Sigmoid colon (tissue), 6 donors: ENCODE measurements at regions not wholly inside any gene's neighbourhood (a gene's known extent, or its start where the extent isn't known, plus 50 kb on each side); places are given as distances from the start of the nearest gene placed in this dataset.

Experiments used
- DNase-seq: peaks from one replicate; pipeline ENCODE4 v3.0.0-alpha.2; 2019
- H3K27ac ChIP-seq, 4 donors: fragments of 200-600 bp; sonication (generic); one replicate each; pipeline ENCODE4 v1.5.1; 2016 to 2019; ENCODE audit warnings: mild to moderate bottlenecking in 1 of 4
- H3K27me3 ChIP-seq, 3 donors: fragments of 200-600 bp; sonication (generic); one replicate each; pipeline ENCODE4 v1.5.1; 2019; ENCODE audit warnings: mild to moderate bottlenecking in 1 of 3
- H3K36me3 ChIP-seq, 4 donors: fragments of 200-600 bp; sonication (generic); one replicate each; pipeline ENCODE4 v1.5.1; 2016 to 2019
- H3K4me1 ChIP-seq, 4 donors: fragments of 200-600 bp; sonication (generic); one replicate each; pipeline ENCODE4 v1.5.1; 2017 to 2019
- H3K4me3 ChIP-seq, 4 donors: fragments of 200-600 bp; sonication (generic); one replicate each; pipeline ENCODE4 v1.5.1; 2017 to 2019; ENCODE audit warnings: mild to moderate bottlenecking in 2 of 4, moderate library complexity in 1 of 4
- H3K9me3 ChIP-seq, 4 donors: fragments of 200-600 bp in 3 of 4; sonication (generic) in 3 of 4; one replicate each; pipeline versions ENCODE4 v1.5.1 to v1.6.1; 2013 to 2019
- EP300 ChIP-seq, 4 donors: sonication (generic); formaldehyde crosslinking; IDR thresholded peaks; one replicate each; pipeline ENCODE4 v1.6.1; 2017; ENCODE audit warnings: antibody characterized with exemption in 4 of 4
- POLR2A ChIP-seq, 2 donors: fragments of 450-650 bp; IDR thresholded peaks; one replicate each; pipeline ENCODE4 v1.6.1; 2016; ENCODE audit warnings: antibody characterized with exemption in 2 of 2, mild to moderate bottlenecking in 2 of 2, moderate library complexity in 2 of 2
- POLR2AphosphoS5 ChIP-seq, 4 donors: sonication (generic); formaldehyde crosslinking; IDR thresholded peaks; one replicate each; pipeline ENCODE4 v1.6.1; 2017; ENCODE audit warnings: antibody characterized with exemption in 4 of 4
- WGBS, 2 donors: extraction: QIAGEN DNeasy Blood & Tissue Kit; methylation state at CpG; one replicate each; pipeline ENCODE4 v1.1.7; 2013; 5-methylcytosine and 5-hydroxymethylcytosine counted together
- intact Hi-C: fragments of 100-400 bp; cut with DNase I; formaldehyde crosslinking; loops from one replicate; pipeline ENCODE4 v1.15.1; 2023
- TF ChIP-seq, protein P1 (sequence below), 4 experiments: fragments of 450-650 bp in 3 of 4; fragments of 200-600 bp in 1 of 4; IDR thresholded peaks; one replicate each; pipeline ENCODE4 v1.5.1; 2016 to 2019; ENCODE audit warnings: antibody characterized with exemption in 4 of 4, mild to moderate bottlenecking in 3 of 4, moderate library complexity in 2 of 4
- donor health status: healthy with polysubstance abuse.
- donor health status: healthy.

DNA sequence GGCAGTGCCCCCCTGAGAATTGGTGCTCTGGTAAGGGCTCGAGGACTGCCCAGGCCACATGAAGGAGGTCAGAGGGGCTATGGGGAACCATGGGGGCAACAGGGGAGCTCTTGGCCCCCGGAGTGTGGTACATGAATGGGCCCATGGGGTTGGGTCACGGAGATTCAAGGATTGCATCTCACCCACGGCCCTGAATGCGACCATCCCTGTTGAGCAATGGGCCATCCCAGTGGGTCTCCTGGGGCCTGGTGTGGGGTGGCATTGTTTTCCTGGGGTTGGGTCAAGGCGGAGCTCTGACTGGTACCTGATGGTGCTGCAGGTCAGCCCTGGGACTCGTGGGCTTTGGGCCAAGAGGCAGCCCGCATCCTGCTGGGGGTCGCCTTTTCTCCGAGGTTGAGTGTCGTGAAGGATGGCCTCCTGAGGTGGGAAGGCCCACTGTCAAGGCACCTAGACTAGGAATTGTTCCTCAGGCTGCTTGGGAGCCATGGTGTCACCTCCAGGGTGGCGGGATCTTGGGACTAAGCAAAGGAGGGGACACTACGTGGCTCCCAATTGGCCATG is 198.3 kb downstream of the UBE3A start:
- Histone ChIP-seq H3K27me3 (no peaks in the 10 kb centered on the region), H3K36me3 (no peaks in the 10 kb centered on the region), H3K9me3 (peaks cover 0 to 18% (median under 1%) of the 10 kb centered on the region in 4 donors), H3K27ac (no peak overlapping the region), H3K4me1 (no peaks in the 10 kb centered on the region), H3K4me3 (no peak overlapping the region)
- 80 to 81% methylated on average over 13 of the region's 13 CpGs for WGBS, 2 donors
- peak; percentile 58 for DNase-seq
- TF ChIP-seq, protein P1, sequence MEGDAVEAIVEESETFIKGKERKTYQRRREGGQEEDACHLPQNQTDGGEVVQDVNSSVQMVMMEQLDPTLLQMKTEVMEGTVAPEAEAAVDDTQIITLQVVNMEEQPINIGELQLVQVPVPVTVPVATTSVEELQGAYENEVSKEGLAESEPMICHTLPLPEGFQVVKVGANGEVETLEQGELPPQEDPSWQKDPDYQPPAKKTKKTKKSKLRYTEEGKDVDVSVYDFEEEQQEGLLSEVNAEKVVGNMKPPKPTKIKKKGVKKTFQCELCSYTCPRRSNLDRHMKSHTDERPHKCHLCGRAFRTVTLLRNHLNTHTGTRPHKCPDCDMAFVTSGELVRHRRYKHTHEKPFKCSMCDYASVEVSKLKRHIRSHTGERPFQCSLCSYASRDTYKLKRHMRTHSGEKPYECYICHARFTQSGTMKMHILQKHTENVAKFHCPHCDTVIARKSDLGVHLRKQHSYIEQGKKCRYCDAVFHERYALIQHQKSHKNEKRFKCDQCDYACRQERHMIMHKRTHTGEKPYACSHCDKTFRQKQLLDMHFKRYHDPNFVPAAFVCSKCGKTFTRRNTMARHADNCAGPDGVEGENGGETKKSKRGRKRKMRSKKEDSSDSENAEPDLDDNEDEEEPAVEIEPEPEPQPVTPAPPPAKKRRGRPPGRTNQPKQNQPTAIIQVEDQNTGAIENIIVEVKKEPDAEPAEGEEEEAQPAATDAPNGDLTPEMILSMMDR (IDR thresholded peaks at IDR 0.05) = no peak
- TF ChIP-seq POLR2A (IDR thresholded peaks at IDR 0.05) (no peak), EP300 (IDR thresholded peaks at IDR 0.05) (no peak), POLR2AphosphoS5 (IDR thresholded peaks at IDR 0.05) (no peak)
- intact Hi-C loops = no loop called here

DNA sequence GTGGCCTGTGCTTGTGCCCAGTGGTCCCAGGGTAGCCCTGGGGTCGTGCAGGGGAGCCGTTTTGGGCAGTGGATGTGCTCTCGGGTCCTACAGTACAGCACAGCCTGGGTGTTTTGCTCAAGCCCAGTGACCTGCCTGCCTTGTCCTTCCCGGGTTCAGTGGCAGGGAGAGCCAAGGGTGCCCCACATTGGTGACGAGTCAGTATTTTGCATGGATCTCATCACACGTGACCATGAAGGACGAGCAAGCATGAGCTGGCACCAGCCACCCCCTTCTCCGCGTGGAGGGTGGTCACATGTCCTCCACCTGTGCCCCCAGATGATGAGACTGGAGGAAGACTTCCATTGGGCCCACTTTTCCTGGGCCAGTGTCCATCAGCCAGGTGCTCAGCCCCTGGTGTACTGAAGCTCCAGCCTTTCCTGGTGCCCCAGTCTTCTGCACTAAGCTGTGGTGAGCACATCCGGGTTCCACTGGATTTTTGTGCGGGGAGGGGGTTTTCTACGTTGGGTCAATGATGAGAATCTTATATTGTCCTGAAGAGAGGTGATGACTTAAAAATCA is 197.5 kb downstream of the UBE3A start:
- Histone ChIP-seq H3K36me3 (no peaks in the 10 kb centered on the region), H3K9me3 (peaks cover 0 to 23% (median 3%) of the 10 kb centered on the region in 4 donors), H3K27me3 (no peaks in the 10 kb centered on the region), H3K4me1 (no peaks in the 10 kb centered on the region), H3K27ac (no peak overlapping the region), H3K4me3 (no peak overlapping the region)
- WGBS, 2 donors = 82% methylated on average over 12 of the region's 12 CpGs
- intact Hi-C loops = no loop called here
- no peak for DNase-seq
- no peak for TF ChIP-seq EP300 (IDR thresholded peaks at IDR 0.05)
- TF ChIP-seq POLR2A (IDR thresholded peaks at IDR 0.05) = no peak
- TF ChIP-seq, protein P1 (IDR thresholded peaks at IDR 0.05) = no peak
- TF ChIP-seq POLR2AphosphoS5 (IDR thresholded peaks at IDR 0.05) = no peak

DNA sequence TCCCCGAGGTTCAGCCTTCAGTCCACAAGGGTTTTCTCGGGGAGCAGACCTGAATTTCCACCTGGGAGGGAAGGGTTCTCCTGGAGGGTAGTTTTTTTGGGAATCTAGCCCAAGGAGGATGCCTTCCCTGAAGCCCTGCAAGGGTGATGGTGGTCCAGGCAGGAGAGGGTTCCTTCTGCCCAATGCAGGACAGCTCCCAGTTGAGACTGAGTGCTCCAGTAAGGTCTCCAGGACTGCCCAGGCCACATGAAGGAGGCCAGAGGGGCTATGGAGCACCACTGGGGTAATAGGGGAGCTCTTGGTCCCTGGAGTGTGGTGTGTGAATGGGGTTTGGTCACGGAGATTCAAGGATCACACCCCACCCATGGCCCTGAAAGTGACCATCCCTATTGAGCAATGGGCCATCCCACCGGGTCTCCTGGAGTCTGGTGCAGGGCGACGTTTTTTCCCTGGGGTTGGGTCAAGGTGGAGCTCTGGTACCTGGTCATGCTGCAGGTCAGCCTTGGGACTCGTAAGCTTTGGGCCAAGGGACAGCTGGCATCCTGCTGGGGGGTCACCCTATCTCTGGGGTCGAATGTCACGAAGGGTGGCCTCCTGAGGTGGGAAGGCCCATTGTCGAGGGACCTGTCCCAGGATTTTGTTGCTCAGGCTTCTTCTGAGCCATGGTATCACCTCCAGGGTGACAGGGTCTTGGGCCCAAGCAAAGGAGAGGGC is 196.5 kb downstream of the UBE3A start:
- Histone ChIP-seq H3K4me1 (no peaks in the 10 kb centered on the region), H3K27me3 (no peaks in the 10 kb centered on the region), H3K36me3 (no peaks in the 10 kb centered on the region), H3K9me3 (peaks cover 0 to 27% (median 3%) of the 10 kb centered on the region in 4 donors), H3K27ac (no peak overlapping the region), H3K4me3 (no peak overlapping the region)
- intact Hi-C loops = no loop called here
- DNase-seq = peak; percentile 55
- 65 to 71% methylated on average over 10 of the region's 10 CpGs for WGBS, 2 donors
- TF ChIP-seq EP300 (IDR thresholded peaks at IDR 0.05) = no peak
- TF ChIP-seq POLR2AphosphoS5 (IDR thresholded peaks at IDR 0.05) = no peak
- TF ChIP-seq, protein P1 (IDR thresholded peaks at IDR 0.05) = no peak
- no peak for TF ChIP-seq POLR2A (IDR thresholded peaks at IDR 0.05)

DNA sequence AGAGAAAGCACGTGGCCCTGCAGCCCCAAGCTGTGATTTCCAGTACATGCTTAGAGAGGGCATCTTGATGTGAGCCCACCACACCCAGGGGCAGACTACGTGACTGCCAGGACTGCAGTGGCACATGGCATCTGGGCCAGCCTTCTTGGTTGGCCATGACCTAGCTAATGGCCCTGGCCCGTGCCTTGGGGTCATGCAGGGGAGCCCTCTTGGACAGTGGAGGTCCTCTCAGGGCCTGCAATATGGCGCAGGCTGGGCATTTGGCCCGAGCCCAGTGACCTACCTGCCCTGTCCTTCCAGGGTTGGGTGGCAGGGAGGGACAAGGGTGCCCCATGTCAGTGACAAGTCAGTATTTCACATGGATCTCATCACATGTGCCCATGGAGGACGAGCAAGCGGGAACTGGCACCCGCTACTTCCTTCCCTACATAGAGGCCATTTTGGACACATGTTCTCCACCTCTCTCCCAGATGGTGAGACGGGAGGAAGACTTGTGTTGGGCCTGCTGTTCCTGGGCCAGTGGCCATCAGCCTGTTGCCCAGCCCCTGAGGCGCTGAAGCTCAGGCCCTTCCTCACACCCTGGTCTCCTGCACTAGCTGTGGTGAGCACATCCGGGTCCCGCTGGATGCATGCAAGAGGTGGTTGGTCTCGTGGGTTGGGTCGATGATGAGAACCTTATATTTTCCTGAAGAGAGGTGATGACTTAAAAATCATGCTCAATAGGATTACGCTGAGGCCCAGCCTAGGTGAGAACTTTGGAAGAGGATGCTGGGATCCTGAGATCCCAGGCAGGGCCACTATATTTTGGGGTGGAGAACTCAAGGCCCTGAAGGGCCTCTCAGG is 195.6 kb downstream of the UBE3A start:
- no peak for TF ChIP-seq POLR2A (IDR thresholded peaks at IDR 0.05)
- no peak for TF ChIP-seq POLR2AphosphoS5 (IDR thresholded peaks at IDR 0.05)
- TF ChIP-seq, protein P1 (IDR thresholded peaks at IDR 0.05) = no peak
- no peak for TF ChIP-seq EP300 (IDR thresholded peaks at IDR 0.05)
- WGBS, 2 donors = 83 to 85% methylated on average over 15 of the region's 15 CpGs
- Histone ChIP-seq H3K4me3 (no peak overlapping the region), H3K9me3 (peaks cover 0 to 27% (median 3%) of the 10 kb centered on the region in 4 donors), H3K4me1 (no peaks in the 10 kb centered on the region), H3K36me3 (no peaks in the 10 kb centered on the region), H3K27me3 (no peaks in the 10 kb centered on the region), H3K27ac (no peak overlapping the region)
- peak; percentile 53 for DNase-seq
- intact Hi-C loops = no loop called here
